COR-L47 (cell line): ENCODE measurements at regions not wholly inside any gene's neighbourhood (a gene's known extent, or its start where the extent isn't known, plus 50 kb on each side); places are given as distances from the start of the nearest gene placed in this dataset.

Source experiments
- DNase-seq: peaks from one replicate; lab custom pipeline; 2025; lab: John Stamatoyannopoulos, UW

- no peak for DNase-seq
Observed at GRCh38 chr15:38647683-38648082, 83.1 kb upstream of the RASGRP1 start.

- no peak for DNase-seq
Observed at GRCh38 chr15:38648121-38648843, 83.7 kb upstream of the RASGRP1 start.

DNA sequence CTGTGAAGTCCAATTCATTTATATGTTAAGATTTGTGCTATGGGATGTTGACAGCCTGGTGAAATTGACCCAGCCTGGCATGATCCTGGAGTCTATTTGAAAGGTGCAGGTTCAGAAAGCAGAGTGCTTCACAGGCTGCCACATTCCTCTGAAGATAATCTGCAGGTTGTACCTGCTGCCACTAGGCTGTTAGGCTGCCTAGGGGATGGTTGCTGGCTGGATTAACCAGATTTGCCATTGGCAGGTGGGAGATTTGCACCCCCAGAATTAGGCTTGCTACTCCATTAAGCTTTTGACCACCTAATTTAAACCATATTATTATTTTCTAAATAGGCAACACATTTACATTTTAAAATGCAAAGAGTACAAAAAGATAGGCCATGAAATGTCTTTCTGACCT is 85.8 kb upstream of the RASGRP1 start:
- DNase-seq: no peak

- no peak for DNase-seq
Observed at GRCh38 chr15:38650936-38651327, 86.3 kb upstream of the RASGRP1 start.

GRCh38 chr15:38651328-38652038 is 86.9 kb upstream of the RASGRP1 start:
- no peak for DNase-seq

DNA sequence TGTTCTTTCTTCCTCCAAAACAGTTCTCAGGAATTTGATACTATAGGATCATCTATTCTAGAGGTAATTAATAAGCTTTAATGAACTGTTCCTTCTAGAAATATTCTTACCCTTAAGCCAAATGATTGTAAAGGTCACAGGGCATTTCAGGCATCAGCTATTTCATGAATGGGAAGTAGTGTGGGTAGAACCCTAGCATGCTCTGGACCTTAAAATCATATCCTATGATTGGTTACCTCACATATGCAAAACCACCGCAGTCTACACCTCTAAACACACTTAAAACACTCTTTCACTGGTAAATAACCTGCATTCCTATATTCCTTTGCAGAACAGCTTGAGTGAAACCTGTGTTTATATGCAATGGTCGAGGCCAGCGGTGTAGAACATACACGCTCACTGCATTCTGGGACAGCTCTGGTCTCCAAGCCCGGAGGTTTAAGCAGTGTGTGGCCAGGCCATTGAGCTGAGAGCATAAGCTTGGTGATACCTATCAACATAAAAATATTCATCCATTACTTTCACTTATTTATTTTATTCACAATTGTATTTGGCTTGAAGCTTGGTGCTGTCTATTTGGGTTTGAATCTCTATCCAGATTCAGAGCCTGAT is 87.7 kb upstream of the RASGRP1 start:
- no peak for DNase-seq

- no peak for DNase-seq
Observed at GRCh38 chr15:38652998-38653397, 88.4 kb upstream of the RASGRP1 start.

GRCh38 chr15:38658431-38658830 is 93.8 kb upstream of the RASGRP1 start:
- DNase-seq: no peak

DNA sequence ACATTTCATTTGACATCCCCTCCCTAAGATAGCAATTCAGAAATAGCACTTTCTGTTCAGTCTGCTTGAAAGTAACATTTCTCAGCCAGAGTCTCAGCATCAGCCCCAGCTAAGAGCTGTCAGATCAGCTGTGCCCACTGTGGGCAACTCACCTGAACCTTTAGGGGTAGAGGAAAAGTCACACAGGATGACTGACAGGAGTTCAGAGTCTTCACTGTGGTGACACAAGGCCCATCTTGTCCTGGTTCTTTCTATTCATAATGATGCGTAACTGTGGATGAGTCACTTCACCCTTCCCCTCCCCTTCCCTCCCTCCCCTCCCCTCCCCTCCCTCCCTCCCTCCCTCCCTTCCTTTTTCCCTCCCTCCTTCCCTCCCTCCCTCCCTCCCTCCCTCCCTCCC is 96.1 kb upstream of the RASGRP1 start:
- DNase-seq: no peak

DNA sequence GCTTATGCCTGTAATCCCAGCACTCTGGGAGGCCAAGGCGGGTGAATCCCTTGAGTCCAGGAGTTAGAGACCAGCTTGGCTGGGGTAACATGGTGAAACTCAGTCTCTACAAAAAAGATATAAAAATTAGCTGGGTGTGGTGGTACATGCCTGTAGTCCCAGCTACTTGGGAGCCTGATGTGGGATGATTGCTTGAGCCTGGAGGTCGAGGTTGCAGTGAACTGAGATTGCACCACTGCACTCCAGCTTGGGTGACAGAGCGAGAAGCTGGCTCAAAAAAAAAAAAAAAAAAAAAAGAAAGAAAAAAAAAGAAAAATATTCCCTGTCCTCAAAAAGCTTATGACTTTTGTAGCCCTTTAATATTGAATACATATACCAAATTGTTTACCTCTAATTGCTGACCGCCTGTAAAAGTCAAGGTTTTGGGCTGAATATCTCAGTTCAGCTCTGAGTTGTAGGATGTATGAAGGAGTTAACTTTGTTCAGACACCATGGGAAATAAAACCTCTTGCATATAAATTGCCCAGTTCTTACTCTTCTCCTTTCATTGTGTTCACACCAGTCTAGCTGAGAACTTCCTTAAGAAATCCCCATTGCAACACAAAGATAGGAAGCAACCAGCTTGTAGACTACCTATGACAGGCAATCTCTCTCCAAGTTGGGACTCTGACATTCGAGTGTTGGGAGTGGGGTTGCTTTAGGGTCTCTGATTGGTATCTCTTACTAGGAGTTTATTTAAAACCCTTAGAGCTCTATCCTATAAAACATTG is 97.6 kb upstream of the RASGRP1 start:
- DNase-seq: no peak

GRCh38 chr15:38662805-38663204 is 98.2 kb upstream of the RASGRP1 start:
- no peak for DNase-seq

GRCh38 chr15:38665586-38666305 is 101.1 kb upstream of the RASGRP1 start:
- DNase-seq: no peak

DNA sequence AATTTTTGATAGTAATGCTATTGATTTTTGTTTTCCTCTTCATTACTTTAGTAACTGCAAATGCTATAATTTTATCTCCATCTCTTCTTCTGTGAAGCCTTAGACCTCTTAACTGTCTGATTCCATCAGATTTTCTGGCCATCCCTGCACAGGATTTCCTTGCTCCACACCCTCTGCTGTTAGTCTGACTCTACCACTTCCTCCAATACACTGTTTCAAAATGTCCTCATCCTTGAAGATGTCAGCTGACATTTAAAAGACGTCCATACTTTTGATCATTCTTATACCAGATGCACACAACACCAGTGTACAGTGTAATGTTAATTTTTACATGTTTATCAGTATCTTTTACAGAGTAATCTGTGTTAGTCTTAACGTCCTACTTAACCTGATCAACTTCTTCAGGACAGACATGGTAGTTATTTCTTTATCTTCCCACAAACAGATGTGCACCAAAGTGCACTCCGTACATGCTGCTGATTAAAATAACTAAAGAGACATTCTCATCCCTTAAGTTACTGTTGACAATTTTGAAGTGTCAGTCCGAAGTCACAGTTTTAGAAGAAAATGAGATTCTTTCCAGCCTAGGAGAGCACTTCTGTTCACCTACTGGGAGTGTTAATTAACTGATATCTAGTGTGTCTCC is 102.4 kb upstream of the RASGRP1 start:
- DNase-seq: no peak

GRCh38 chr15:38667890-38668850 is 103.6 kb upstream of the RASGRP1 start:
- no peak for DNase-seq

DNA sequence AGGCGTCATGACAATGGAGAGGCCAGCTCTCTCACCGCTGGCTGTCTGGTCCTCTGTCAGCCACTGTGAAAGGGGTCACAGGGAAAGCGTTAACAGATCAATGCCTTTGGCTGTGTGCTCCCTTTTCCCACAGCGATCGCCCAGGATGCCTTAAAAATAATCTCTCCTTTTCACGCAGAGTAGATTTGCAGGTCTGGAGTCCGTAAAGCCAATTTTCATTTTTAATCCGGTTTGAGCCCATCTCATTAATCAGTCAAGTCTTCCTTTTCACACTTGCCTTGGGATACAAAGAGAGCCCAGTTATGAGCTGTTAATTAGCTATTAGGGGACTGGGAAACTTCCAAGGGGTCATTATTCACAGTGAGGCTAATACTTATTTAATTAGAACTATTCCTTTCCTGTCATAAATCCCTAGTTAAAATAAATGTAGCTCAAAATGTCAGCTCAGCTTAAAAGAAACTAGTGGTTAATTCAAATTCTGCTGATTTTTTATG is 104.3 kb upstream of the RASGRP1 start:
- DNase-seq: no peak

- DNase-seq: no peak
Observed at GRCh38 chr15:38670128-38671005, 105.8 kb upstream of the RASGRP1 start.

- DNase-seq: no peak
Observed at GRCh38 chr15:38671006-38671387, 106.4 kb upstream of the RASGRP1 start.

- no peak for DNase-seq
Observed at GRCh38 chr15:38671675-38672254, 107.2 kb upstream of the RASGRP1 start.

DNA sequence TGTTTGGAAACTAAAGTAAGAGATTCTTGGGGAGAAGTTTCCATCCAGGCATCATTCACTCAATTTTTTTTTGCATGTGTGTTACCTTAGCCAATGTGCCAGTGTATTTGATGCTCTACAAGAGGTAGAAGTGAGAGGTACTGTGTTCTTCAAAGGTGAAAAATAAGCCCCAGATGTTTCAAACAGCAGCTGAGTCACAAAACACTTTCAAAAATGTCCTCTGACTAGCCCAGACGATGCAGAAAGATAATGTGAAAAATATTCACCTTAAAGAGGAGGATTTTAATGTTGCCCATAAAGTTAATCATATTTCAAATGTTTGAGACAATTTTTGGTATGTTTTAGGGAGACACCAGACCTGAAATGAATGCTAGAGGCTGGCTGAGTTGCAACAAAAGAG is 107.7 kb upstream of the RASGRP1 start:
- DNase-seq: no peak
